WTC11 (cell line): ENCODE measurements at regions not wholly inside any gene's neighbourhood (a gene's known extent, or its start where the extent isn't known, plus 50 kb on each side); places are given as distances from the start of the nearest gene placed in this dataset.

ENCODE experiments used
- ATAC-seq: fragments of 200-7000 bp; cut with Tn5 transposase; 2 replicates; pipeline ENCODE4 v1.10.0; 2021; ENCODE audit warnings: mild to moderate bottlenecking, moderate library complexity
- CTCF ChIA-PET: fragments of 300-600 bp; sonication (Branson Sonifier 250); formaldehyde crosslinking; loops from one replicate; lab custom pipeline; 2021; ENCODE audit warnings: antibody characterized with exemption; lab: Charles Lee
- POLR2A ChIA-PET: fragments of 350-600 bp; sonication (Branson Sonifier 250); formaldehyde crosslinking; loops from one replicate; lab custom pipeline; 2021; ENCODE audit warnings: antibody characterized with exemption; lab: Charles Lee
- DNase-seq: peaks from one replicate; pipeline ENCODE4 v3.0.0; 2021; ENCODE audit warnings: low spot score
- H3K27ac Mint-ChIP-seq: 2 replicates; pipeline ENCODE4 v1.8.0; 2021; ENCODE audit warnings: mixed read lengths
- H3K27me3 Mint-ChIP-seq: 2 replicates; pipeline ENCODE4 v1.8.0; 2021; ENCODE audit warnings: low read depth, mild to moderate bottlenecking, moderate library complexity, mixed read lengths
- H3K36me3 Mint-ChIP-seq: 2 replicates; pipeline ENCODE4 v1.8.0; 2021; ENCODE audit warnings: mixed read lengths
- H3K4me1 Mint-ChIP-seq: 2 replicates; pipeline ENCODE4 v1.8.0; 2022; ENCODE audit warnings: mixed read lengths
- H3K4me3 Mint-ChIP-seq: 2 replicates; pipeline ENCODE4 v1.8.0; 2021; ENCODE audit warnings: mild to moderate bottlenecking, moderate library complexity, mixed read lengths
- H3K9me3 Mint-ChIP-seq: 2 replicates; pipeline ENCODE4 v1.8.0; 2021; ENCODE audit warnings: mixed read lengths
- CBFB ChIP-seq: sonication (generic); formaldehyde crosslinking; IDR thresholded peaks from 2 replicates; pipeline ENCODE4 v1.8.1; 2022; ENCODE audit warnings: mild to moderate bottlenecking, low read depth, missing genetic modification reagents
- GRHL2 ChIP-seq: fragments of 250-450 bp; sonication (Bioruptor Pico); IDR thresholded peaks from 2 replicates; pipeline ENCODE4 v1.8.0; 2022; ENCODE audit warnings: mild to moderate bottlenecking, moderate library complexity; ENCODE audit not compliant: insufficient replicate concordance, severe bottlenecking
- JAZF1 ChIP-seq: fragments of 250-450 bp; sonication (Bioruptor Pico); IDR thresholded peaks from 2 replicates; pipeline ENCODE4 v1.9.0; 2021; ENCODE audit warnings: moderate library complexity, mild to moderate bottlenecking, inconsistent platforms
- NR1H2 ChIP-seq: sonication (generic); formaldehyde crosslinking; IDR thresholded peaks from 2 replicates; pipeline ENCODE4 v1.9.0; 2021; ENCODE audit warnings: mild to moderate bottlenecking, moderate library complexity, missing genetic modification reagents
- SMAD4 ChIP-seq: sonication (generic); formaldehyde crosslinking; IDR thresholded peaks from 2 replicates; pipeline ENCODE4 v1.8.0; 2022; ENCODE audit warnings: mild to moderate bottlenecking, missing genetic modification reagents
- TEAD1 ChIP-seq: sonication (generic); formaldehyde crosslinking; IDR thresholded peaks from 2 replicates; pipeline ENCODE4 v1.8.0; 2022; ENCODE audit warnings: mild to moderate bottlenecking, missing genetic modification reagents
- ZBTB21 ChIP-seq: sonication (generic); formaldehyde crosslinking; IDR thresholded peaks from 2 replicates; pipeline ENCODE4 v1.8.1; 2023; ENCODE audit warnings: mild to moderate bottlenecking, missing genetic modification reagents, borderline replicate concordance
- ZNF138 ChIP-seq: sonication (generic); formaldehyde crosslinking; conservative IDR thresholded peaks from 2 replicates; pipeline ENCODE4 v1.8.1; 2022; ENCODE audit warnings: mild to moderate bottlenecking, moderate library complexity, missing genetic modification reagents
- ZNF423 ChIP-seq: fragments of 250-450 bp; sonication (Bioruptor Pico); IDR thresholded peaks from 2 replicates; pipeline ENCODE4 v2.1.2; 2022; ENCODE audit warnings: mild to moderate bottlenecking, moderate library complexity
- TF ChIP-seq, protein P1 (sequence below): fragments of 250-450 bp; sonication (Bioruptor Pico); IDR thresholded peaks from 2 replicates; pipeline ENCODE4 v1.9.0; 2021; ENCODE audit warnings: mild to moderate bottlenecking, borderline replicate concordance
- TF ChIP-seq, protein P2 (sequence below): sonication (generic); formaldehyde crosslinking; IDR thresholded peaks from 2 replicates; pipeline ENCODE4 v1.8.1; 2022; ENCODE audit warnings: mild to moderate bottlenecking, moderate library complexity, missing genetic modification reagents
- TF ChIP-seq, protein P3 (sequence below): sonication (generic); formaldehyde crosslinking; conservative IDR thresholded peaks from 2 replicates; pipeline ENCODE4 v1.8.1; 2023; ENCODE audit warnings: mild to moderate bottlenecking, low read depth, missing genetic modification reagents, moderate library complexity
- TF ChIP-seq, protein P4 (sequence below): sonication (generic); formaldehyde crosslinking; IDR thresholded peaks from 2 replicates; pipeline ENCODE4 v1.8.1; 2023; ENCODE audit warnings: mild to moderate bottlenecking, missing genetic modification reagents
- TF ChIP-seq, protein P5 (sequence below): sonication (generic); formaldehyde crosslinking; IDR thresholded peaks from 2 replicates; pipeline ENCODE4 v1.8.1; 2023; ENCODE audit warnings: mild to moderate bottlenecking, missing genetic modification reagents, moderate library complexity

DNA sequence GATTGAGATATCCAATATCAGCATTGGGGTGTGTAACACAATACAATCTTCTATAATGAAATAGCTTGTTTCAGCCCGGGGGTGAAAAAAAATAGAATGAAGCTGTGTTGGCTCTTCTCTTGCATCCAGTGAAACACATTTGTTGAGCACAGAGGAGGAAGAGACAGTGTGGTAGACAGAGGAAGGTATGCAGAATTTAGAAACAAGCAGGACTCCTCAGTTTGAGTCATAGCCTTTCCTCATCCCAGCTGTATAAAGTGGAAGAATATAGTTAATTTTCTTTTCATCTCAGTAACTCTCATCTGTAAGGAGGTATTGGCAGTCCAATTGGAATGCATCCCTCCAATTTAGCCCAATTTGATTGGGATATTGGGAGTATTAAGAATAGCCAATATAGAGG is 302.2 kb upstream of the VLDLR start (continued):
- TF ChIP-seq, protein P1, sequence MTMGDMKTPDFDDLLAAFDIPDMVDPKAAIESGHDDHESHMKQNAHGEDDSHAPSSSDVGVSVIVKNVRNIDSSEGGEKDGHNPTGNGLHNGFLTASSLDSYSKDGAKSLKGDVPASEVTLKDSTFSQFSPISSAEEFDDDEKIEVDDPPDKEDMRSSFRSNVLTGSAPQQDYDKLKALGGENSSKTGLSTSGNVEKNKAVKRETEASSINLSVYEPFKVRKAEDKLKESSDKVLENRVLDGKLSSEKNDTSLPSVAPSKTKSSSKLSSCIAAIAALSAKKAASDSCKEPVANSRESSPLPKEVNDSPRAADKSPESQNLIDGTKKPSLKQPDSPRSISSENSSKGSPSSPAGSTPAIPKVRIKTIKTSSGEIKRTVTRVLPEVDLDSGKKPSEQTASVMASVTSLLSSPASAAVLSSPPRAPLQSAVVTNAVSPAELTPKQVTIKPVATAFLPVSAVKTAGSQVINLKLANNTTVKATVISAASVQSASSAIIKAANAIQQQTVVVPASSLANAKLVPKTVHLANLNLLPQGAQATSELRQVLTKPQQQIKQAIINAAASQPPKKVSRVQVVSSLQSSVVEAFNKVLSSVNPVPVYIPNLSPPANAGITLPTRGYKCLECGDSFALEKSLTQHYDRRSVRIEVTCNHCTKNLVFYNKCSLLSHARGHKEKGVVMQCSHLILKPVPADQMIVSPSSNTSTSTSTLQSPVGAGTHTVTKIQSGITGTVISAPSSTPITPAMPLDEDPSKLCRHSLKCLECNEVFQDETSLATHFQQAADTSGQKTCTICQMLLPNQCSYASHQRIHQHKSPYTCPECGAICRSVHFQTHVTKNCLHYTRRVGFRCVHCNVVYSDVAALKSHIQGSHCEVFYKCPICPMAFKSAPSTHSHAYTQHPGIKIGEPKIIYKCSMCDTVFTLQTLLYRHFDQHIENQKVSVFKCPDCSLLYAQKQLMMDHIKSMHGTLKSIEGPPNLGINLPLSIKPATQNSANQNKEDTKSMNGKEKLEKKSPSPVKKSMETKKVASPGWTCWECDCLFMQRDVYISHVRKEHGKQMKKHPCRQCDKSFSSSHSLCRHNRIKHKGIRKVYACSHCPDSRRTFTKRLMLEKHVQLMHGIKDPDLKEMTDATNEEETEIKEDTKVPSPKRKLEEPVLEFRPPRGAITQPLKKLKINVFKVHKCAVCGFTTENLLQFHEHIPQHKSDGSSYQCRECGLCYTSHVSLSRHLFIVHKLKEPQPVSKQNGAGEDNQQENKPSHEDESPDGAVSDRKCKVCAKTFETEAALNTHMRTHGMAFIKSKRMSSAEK (CRISPR knock-in tag) = no peak

DNA sequence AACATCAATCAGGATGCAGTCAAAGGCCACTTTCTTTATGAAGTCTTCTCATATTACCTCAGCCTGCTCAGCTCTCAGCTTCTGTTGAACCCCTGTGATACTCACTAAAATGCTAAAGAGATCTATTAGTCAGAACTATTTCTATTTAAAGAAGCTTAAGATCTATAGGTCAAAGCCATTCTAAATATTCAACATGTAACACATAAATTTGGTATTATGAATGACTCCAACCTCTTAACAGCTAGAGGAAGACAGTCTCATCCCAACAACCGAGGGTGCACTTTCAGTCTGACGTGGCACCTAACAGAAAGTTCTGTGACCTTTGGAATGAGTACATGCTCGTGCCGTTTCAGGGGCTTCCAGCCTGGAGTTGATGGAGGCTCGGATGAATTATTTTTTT is 301.5 kb upstream of the VLDLR start:
- H3K27ac Mint-ChIP-seq = no peak overlapping the region
- ATAC-seq (no peak), DNase-seq (no peak)
- TF ChIP-seq, protein P2, sequence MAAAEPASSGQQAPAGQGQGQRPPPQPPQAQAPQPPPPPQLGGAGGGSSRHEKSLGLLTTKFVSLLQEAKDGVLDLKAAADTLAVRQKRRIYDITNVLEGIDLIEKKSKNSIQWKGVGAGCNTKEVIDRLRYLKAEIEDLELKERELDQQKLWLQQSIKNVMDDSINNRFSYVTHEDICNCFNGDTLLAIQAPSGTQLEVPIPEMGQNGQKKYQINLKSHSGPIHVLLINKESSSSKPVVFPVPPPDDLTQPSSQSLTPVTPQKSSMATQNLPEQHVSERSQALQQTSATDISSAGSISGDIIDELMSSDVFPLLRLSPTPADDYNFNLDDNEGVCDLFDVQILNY (CRISPR knock-in tag) = no peak
- TF ChIP-seq ZNF423 (CRISPR knock-in tag) (no peak), JAZF1 (CRISPR knock-in tag) (no peak), SMAD4 (CRISPR knock-in tag) (no peak)
- TF ChIP-seq, all 79 proteins: peak for 0
- peaks cover 23% of the 10 kb centered on the region for H3K36me3 Mint-ChIP-seq
- POLR2A ChIA-PET = no interaction called here
- CTCF ChIA-PET = no interaction called here
- no peaks in the 10 kb centered on the region for H3K4me1 Mint-ChIP-seq
- H3K4me3 Mint-ChIP-seq = no peak overlapping the region
- peaks cover 46% of the 10 kb centered on the region for H3K9me3 Mint-ChIP-seq
- peaks cover 5% of the 10 kb centered on the region for H3K27me3 Mint-ChIP-seq

DNA sequence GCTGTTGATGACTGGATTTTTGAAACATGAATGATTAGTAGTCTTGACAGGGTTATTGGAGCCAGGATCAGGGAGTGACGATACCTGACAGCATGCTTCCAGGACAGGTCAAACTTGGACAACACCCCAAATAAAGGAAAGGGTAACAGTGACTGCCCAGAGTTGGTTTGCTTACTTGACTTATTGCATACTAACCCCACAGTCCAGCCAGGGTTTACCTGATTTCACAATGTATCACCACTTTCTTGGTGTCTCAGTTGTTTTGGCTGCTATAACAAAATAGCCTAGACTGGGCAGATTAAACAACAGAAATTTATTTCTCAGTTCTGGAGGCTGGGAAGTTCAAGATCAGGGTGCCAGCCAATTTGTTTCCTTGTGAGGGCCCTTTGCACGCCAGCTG is 301.0 kb upstream of the VLDLR start:
- Mint-ChIP-seq H3K27ac (no peak overlapping the region), H3K4me3 (no peak overlapping the region), H3K4me1 (no peaks in the 10 kb centered on the region), H3K36me3 (peaks cover 17% of the 10 kb centered on the region), H3K9me3 (peaks cover 41% of the 10 kb centered on the region), H3K27me3 (peaks cover 3% of the 10 kb centered on the region)
- TF ChIP-seq ZNF138 (CRISPR knock-in tag) (no peak), ZBTB21 (CRISPR knock-in tag) (no peak), CBFB (CRISPR knock-in tag) (no peak), NR1H2 (no peak), TEAD1 (CRISPR knock-in tag) (no peak), GRHL2 (CRISPR knock-in tag) (no peak)
- TF ChIP-seq, protein P3, sequence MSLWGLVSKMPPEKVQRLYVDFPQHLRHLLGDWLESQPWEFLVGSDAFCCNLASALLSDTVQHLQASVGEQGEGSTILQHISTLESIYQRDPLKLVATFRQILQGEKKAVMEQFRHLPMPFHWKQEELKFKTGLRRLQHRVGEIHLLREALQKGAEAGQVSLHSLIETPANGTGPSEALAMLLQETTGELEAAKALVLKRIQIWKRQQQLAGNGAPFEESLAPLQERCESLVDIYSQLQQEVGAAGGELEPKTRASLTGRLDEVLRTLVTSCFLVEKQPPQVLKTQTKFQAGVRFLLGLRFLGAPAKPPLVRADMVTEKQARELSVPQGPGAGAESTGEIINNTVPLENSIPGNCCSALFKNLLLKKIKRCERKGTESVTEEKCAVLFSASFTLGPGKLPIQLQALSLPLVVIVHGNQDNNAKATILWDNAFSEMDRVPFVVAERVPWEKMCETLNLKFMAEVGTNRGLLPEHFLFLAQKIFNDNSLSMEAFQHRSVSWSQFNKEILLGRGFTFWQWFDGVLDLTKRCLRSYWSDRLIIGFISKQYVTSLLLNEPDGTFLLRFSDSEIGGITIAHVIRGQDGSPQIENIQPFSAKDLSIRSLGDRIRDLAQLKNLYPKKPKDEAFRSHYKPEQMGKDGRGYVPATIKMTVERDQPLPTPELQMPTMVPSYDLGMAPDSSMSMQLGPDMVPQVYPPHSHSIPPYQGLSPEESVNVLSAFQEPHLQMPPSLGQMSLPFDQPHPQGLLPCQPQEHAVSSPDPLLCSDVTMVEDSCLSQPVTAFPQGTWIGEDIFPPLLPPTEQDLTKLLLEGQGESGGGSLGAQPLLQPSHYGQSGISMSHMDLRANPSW = no peak
- TF ChIP-seq, protein P4, sequence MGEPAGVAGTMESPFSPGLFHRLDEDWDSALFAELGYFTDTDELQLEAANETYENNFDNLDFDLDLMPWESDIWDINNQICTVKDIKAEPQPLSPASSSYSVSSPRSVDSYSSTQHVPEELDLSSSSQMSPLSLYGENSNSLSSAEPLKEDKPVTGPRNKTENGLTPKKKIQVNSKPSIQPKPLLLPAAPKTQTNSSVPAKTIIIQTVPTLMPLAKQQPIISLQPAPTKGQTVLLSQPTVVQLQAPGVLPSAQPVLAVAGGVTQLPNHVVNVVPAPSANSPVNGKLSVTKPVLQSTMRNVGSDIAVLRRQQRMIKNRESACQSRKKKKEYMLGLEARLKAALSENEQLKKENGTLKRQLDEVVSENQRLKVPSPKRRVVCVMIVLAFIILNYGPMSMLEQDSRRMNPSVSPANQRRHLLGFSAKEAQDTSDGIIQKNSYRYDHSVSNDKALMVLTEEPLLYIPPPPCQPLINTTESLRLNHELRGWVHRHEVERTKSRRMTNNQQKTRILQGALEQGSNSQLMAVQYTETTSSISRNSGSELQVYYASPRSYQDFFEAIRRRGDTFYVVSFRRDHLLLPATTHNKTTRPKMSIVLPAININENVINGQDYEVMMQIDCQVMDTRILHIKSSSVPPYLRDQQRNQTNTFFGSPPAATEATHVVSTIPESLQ (CRISPR knock-in tag) = no peak
- TF ChIP-seq, protein P5, sequence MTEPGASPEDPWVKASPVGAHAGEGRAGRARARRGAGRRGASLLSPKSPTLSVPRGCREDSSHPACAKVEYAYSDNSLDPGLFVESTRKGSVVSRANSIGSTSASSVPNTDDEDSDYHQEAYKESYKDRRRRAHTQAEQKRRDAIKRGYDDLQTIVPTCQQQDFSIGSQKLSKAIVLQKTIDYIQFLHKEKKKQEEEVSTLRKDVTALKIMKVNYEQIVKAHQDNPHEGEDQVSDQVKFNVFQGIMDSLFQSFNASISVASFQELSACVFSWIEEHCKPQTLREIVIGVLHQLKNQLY (CRISPR knock-in tag) = no peak
- no peak for ATAC-seq
- DNase-seq = no peak
- CTCF ChIA-PET = no interaction called here
- POLR2A ChIA-PET = no interaction called here
